ENCODE measurements at regions not wholly inside any gene's neighbourhood (a gene's known extent, or its start where the extent isn't known, plus 50 kb on each side); places are given as distances from the start of the nearest gene placed in this dataset.

DNA sequence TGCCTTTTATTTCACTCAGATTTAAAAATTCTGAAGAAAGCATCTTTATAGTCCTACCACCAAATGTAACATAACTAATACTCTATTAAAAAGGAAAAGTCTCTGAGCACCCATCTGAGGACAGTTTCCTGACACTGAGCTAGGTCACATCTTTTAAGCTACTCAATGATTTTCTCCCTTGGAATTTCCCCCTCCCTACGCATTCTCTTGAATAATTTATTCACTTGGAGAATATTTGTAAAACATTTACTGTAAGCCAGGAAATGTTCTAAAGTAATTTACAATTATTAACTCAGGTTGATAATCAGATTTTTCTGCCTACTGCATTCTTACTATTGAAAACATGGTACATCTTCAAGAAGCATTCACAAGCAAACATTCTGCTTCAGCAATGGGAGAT, 297.2 kb upstream of the VSTM2A start:
- intact Hi-C loops (cut with micrococcal nuclease) (loop anchor here (10.0 kb wide), 1 partner anchor 90 kb away; no protein-coding TSS in a partner anchor), in situ Hi-C loops (cut with MboI; ENCODE audit: low sequenced_read_pairs) (no loop called here), dilution Hi-C loops (cut with HindIII; ENCODE audit: low sequenced_read_pairs, unreplicated experiment) (no loop called here)
- H2AK5ac ChIP-seq (ENCODE audit: low read depth, low read length) = no peak overlapping the region
- H3K9ac ChIP-seq (ENCODE audit: low read depth, low read length) = no peak overlapping the region
- ChIA-PET POLR2A (ENCODE audit: unreplicated experiment) (no interaction called here), CTCF (no interaction called here)
- H2BK120ac ChIP-seq (ENCODE audit: low read depth, low read length) = no peak overlapping the region
- H3K27ac ChIP-seq (ENCODE audit: insufficient read depth, low read length) = no peak overlapping the region
- H3K4me3 ChIP-seq (ENCODE audit: insufficient read depth, low read depth, low read length) = no peak overlapping the region
- ATAC-seq (ENCODE audit: low read depth) (no peak), DNase-seq (no peak)
- H3K4me2 ChIP-seq (ENCODE audit: low read depth, low read length) = no peak overlapping the region
- no peak overlapping the region for H2AFZ ChIP-seq (replicated peaks; ENCODE audit: low read length, poor library complexity)
- no TSS peak for BruUV-seq (replicated peaks)
- H3K36me3 ChIP-seq (ENCODE audit: control insufficient read depth, insufficient read depth, low read length) = no peaks in the 10 kb centered on the region
- no peak overlapping the region for H4K5ac ChIP-seq (ENCODE audit: low read depth, low read length)
- no peak overlapping the region for H4K8ac ChIP-seq (ENCODE audit: low read depth in 2 of 2, low read length in 2 of 2)
- H3K14ac ChIP-seq (replicated peaks; ENCODE audit: low read depth, low read length) = no peak overlapping the region
- no peak overlapping the region for H2AK9ac ChIP-seq (replicated peaks; ENCODE audit: low read depth, low read length, poor library complexity)
- H3K18ac ChIP-seq (ENCODE audit: low read depth, low read length) = no peak overlapping the region
- H3K23ac ChIP-seq (ENCODE audit: low read depth, low read length) = no peak overlapping the region
- TF ChIP-seq RAD21 (IDR thresholded peaks at IDR 0.05; ENCODE audit: low read length) (no peak), RFX5 (IDR thresholded peaks at IDR 0.05; ENCODE audit: low read depth, low read length) (no peak), CHD1 (IDR thresholded peaks at IDR 0.05; ENCODE audit: low read depth, low read length) (no peak), RCOR1 (IDR thresholded peaks at IDR 0.05; ENCODE audit: insufficient replicate concordance, low read length) (no peak), BHLHE40 (IDR thresholded peaks at IDR 0.05; ENCODE audit: low read depth, low read length) (no peak)
- no peaks in the 10 kb centered on the region for H3K27me3 ChIP-seq (ENCODE audit: control insufficient read depth, insufficient read depth, low read length)
- H2BK20ac ChIP-seq (ENCODE audit: low read depth, low read length) = no peak overlapping the region
- H2BK5ac ChIP-seq (ENCODE audit: low read depth, low read length, poor library complexity, severe bottlenecking) = no peak overlapping the region
- H2BK15ac ChIP-seq (ENCODE audit: low read depth, low read length) = no peak overlapping the region
- WGBS, 2 experiments (ENCODE audit: extremely low coverage in 2 of 2, insufficient read length in 1 of 2) = no CpG with 5 or more reads among the region's 1 CpG
- no peaks in the 10 kb centered on the region for H3K9me1 ChIP-seq (ENCODE audit: insufficient read depth, low read length)
- H3K4me1 ChIP-seq (ENCODE audit: control insufficient read depth, insufficient read depth, low read length) = no peaks in the 10 kb centered on the region
- H3K79me1 ChIP-seq (ENCODE audit: low read depth in 1 of 2, low read length in 2 of 2) = no peaks in the 10 kb centered on the region
- H3K9me3 ChIP-seq (ENCODE audit: control insufficient read depth, insufficient read depth, low read length) = peaks cover 7% of the 10 kb centered on the region
- no peak overlapping the region for H4K91ac ChIP-seq (ENCODE audit: insufficient read depth, low read depth, low read length)
- H4K20me1 ChIP-seq (ENCODE audit: insufficient read depth, low read length) = no peaks in the 10 kb centered on the region
- no peak overlapping the region for H3K56ac ChIP-seq (ENCODE audit: extremely low read depth, insufficient read depth, low read length)
- no peak overlapping the region for H3K4ac ChIP-seq (ENCODE audit: low read depth, low read length)
